Naive B cell (primary cell): ENCODE measurements at regions not wholly inside any gene's neighbourhood (a gene's known extent, or its start where the extent isn't known, plus 50 kb on each side); places are given as distances from the start of the nearest gene placed in this dataset.

ENCODE experiments used
- ATAC-seq, 2 donors: fragments of 150-1000 bp; cut with Tn5 transposase; 2 replicates each; pipeline ENCODE4 v1.10.0; 2021; ENCODE audit warnings: low read depth in 2 of 2, mild to moderate bottlenecking in 2 of 2, moderate library complexity in 2 of 2
- DNase-seq: peaks from one replicate; pipeline ENCODE4 v3.0.0; 2022
- H3K27ac Mint-ChIP-seq, 6 donors: one replicate each; pipeline ENCODE4 v1.8.0; 2020 to 2022; ENCODE audit warnings: mild to moderate bottlenecking in 6 of 6, mixed read lengths in 6 of 6, moderate library complexity in 5 of 6, inconsistent platforms in 2 of 6
- H3K27me3 Mint-ChIP-seq, 3 donors: one replicate each; pipeline ENCODE4 v1.8.0; 2021 to 2022; ENCODE audit warnings: mixed read lengths in 3 of 3, mild to moderate bottlenecking in 1 of 3
- H3K36me3 Mint-ChIP-seq, 2 donors: one replicate each; pipeline ENCODE4 v1.8.0; 2020 to 2022; ENCODE audit warnings: mixed read lengths in 2 of 2, inconsistent platforms in 1 of 2, mild to moderate bottlenecking in 1 of 2
- H3K4me1 Mint-ChIP-seq, 3 donors: one replicate each; pipeline ENCODE4 v1.8.0; 2020 to 2022; ENCODE audit warnings: mixed read lengths in 3 of 3, inconsistent platforms in 1 of 3, mild to moderate bottlenecking in 1 of 3, moderate library complexity in 1 of 3
- H3K4me3 Mint-ChIP-seq, 8 donors: one replicate each; pipeline ENCODE4 v1.8.0; 2020 to 2022; ENCODE audit warnings: mild to moderate bottlenecking in 8 of 8, mixed read lengths in 8 of 8, moderate library complexity in 8 of 8, inconsistent platforms in 2 of 8
- H3K9me3 Mint-ChIP-seq, 7 donors: one replicate each; pipeline ENCODE4 v1.8.0; 2020 to 2022; ENCODE audit warnings: mixed read lengths in 7 of 7, mild to moderate bottlenecking in 5 of 7, inconsistent platforms in 2 of 7, moderate library complexity in 1 of 7

GRCh38 chr13:82370316-82370715 is 1512.0 kb downstream of the SLITRK1 start:
- Mint-ChIP-seq H3K4me1 (no peaks in the 10 kb centered on the region), H3K36me3 (no peaks in the 10 kb centered on the region), H3K4me3 (no peak overlapping the region), H3K27ac (no peak overlapping the region), H3K27me3 (no peaks in the 10 kb centered on the region), H3K9me3 (peaks cover 0 to 14% (median 0%) of the 10 kb centered on the region in 7 donors)
- ATAC-seq (no peak), DNase-seq (no peak)

DNA sequence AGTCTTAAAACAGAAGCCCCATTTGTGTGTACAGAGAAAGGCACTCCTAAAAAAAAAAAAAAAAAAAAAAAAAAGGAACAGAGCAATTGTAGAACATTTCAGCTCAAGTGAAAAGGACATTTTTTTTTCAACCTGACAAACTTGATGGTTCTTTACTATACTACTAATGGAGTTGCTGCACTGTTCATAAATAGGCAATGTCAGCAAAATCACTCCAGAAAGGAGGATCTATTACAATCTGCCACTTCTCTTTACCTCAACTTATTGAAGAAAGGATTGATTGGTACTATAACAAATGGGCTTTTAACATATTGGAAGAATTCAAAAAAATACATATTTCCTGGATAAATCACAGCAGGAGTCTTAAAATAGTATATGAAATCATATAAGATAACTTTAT is 1517.7 kb downstream of the SLITRK1 start:
- DNase-seq (no peak), ATAC-seq (no peak)
- Mint-ChIP-seq H3K4me1 (no peaks in the 10 kb centered on the region), H3K4me3 (no peak overlapping the region), H3K9me3 (peaks cover 0 to 6% (median 0%) of the 10 kb centered on the region in 7 donors), H3K27me3 (no peaks in the 10 kb centered on the region), H3K27ac (no peak overlapping the region), H3K36me3 (no peaks in the 10 kb centered on the region)

DNA sequence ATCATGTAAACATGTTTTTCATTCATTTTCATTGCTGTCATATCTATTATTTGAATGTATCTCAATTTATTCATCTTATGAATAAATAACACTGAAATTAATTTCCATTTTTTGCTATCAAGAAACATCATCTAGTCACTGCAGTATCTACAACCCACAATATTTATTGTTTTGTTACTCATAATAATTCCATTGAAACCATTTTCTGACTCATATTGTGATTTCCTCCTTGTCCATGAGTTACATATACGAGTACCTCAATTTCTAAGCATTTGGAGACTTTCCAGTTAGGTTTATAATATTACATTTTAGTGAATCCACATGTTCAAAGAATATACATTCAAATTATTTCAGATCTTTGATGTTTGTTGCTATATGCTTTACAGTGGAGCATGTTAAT is 1524.0 kb downstream of the SLITRK1 start:
- ATAC-seq (no peak), DNase-seq (no peak)
- Mint-ChIP-seq H3K36me3 (no peaks in the 10 kb centered on the region), H3K4me1 (no peaks in the 10 kb centered on the region), H3K27me3 (no peaks in the 10 kb centered on the region), H3K27ac (no peak overlapping the region), H3K9me3 (peaks cover 0 to 11% (median 3%) of the 10 kb centered on the region in 7 donors), H3K4me3 (no peak overlapping the region)

DNA sequence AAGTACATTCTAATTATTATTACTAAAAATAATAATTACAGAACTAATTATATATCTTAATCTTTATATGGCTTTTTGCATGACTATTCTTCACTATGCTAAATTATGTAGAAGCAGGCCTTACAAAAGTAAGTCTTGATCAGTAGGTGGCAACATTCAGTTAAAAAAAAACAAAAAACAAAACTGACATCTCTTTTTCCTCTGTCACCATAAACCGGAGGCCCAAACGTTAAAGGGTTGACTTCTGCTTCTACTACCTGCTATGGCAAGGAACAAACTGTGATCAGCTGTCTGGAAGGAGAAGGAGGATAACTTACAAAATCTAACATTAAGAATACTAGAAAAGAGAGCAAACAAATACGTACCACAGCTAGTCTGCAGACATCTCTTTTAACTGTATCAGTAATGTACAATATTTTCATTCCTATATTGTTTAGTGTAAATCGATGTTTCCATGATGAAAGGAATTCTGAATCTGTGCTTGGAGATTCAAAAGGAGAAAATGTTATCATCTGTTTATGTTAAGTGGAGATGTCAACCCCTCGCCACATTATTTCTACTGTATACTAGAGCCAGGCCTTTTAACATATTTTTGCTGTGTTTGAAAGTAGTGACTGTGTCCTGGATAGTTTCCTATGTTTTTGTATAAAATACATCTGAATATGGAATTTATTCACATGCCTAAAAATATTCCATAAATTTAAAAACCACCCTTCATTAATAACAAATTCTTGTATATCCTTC is 1525.4 kb downstream of the SLITRK1 start:
- Mint-ChIP-seq H3K4me3 (no peak overlapping the region), H3K9me3 (peaks cover 0 to 11% (median 3%) of the 10 kb centered on the region in 7 donors), H3K27me3 (no peaks in the 10 kb centered on the region), H3K27ac (no peak overlapping the region), H3K36me3 (no peaks in the 10 kb centered on the region), H3K4me1 (no peaks in the 10 kb centered on the region)
- no peak for DNase-seq
- no peak for ATAC-seq

GRCh38 chr13:82344867-82345266 is 1537.4 kb downstream of the SLITRK1 start:
- H3K36me3 Mint-ChIP-seq = no peaks in the 10 kb centered on the region
- H3K4me1 Mint-ChIP-seq = no peaks in the 10 kb centered on the region
- no peaks in the 10 kb centered on the region for H3K27me3 Mint-ChIP-seq
- H3K9me3 Mint-ChIP-seq = peaks cover 0 to 6% (median 1%) of the 10 kb centered on the region in 7 donors
- DNase-seq (no peak), ATAC-seq (no peak)
- H3K27ac Mint-ChIP-seq = no peak overlapping the region
- H3K4me3 Mint-ChIP-seq = peak overlapping the region in 1 of 8 donors; percentile 66

DNA sequence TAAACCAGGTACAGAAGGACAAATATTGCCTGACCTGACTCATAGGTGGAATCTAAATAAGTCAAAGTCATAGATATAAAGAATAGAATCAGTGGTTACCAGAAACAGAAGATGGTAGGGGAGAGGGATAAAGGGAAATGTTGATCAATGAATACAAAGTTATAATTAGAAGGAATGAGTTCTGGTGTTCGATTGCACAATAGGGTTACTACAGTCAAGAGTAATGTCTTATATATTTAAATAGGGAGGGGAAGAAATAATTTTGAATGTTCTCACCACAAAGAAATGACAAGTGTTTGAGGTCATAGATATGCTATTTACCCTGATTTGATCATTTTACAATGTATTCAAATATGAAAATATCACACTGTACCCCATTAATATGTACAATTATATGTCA is 1541.2 kb downstream of the SLITRK1 start:
- Mint-ChIP-seq H3K27ac (no peak overlapping the region), H3K27me3 (no peaks in the 10 kb centered on the region), H3K9me3 (peaks cover 0 to 10% (median 6%) of the 10 kb centered on the region in 7 donors), H3K36me3 (no peaks in the 10 kb centered on the region), H3K4me1 (no peaks in the 10 kb centered on the region), H3K4me3 (no peak overlapping the region)
- ATAC-seq (no peak), DNase-seq (no peak)

DNA sequence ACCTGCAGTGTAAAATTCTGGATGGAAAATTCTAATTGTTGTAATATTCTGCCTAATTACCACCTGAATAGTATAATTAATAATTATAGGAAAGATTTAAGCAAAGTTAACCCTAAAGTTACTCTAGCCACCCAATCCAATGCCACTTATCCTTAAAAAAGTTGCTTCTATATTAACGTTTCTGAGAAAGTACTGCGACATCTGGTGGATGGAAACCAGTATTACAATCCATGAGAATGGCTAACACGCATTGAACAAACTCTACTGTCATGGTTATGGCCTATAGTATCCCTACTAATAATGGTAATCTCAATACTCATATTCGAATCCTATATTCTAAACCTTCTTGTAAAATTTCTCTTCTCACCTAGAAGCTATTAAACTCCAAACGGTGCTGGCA is 1551.8 kb downstream of the SLITRK1 start:
- ATAC-seq = no peak
- no peak for DNase-seq
- H3K9me3 Mint-ChIP-seq = peaks cover 0 to 7% (median 4%) of the 10 kb centered on the region in 7 donors
- no peaks in the 10 kb centered on the region for H3K36me3 Mint-ChIP-seq
- H3K27me3 Mint-ChIP-seq = no peaks in the 10 kb centered on the region
- H3K4me1 Mint-ChIP-seq = no peaks in the 10 kb centered on the region
- no peak overlapping the region for H3K27ac Mint-ChIP-seq
- H3K4me3 Mint-ChIP-seq = no peak overlapping the region

DNA sequence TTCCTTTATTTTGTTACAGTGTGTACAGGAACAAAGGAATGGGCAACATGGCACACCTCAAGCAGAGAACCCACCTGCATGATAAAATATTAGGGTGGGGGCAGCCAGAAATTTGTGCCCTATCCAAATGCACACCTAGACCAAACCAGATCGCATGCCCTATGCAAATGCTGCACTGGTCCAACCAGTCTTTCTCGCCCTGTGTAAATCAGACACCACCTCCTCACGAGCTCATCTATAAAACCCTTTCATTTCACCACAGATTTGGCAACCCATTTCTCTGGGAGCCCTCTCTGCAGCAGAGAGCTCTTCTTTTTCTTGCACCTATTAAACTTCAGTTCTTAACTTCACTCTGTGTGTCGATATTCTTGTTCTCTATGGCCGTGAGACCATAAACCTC is 1559.2 kb downstream of the SLITRK1 start:
- ATAC-seq = no peak
- peaks cover 4 to 24% (median 9%) of the 10 kb centered on the region in 7 donors for H3K9me3 Mint-ChIP-seq

DNA sequence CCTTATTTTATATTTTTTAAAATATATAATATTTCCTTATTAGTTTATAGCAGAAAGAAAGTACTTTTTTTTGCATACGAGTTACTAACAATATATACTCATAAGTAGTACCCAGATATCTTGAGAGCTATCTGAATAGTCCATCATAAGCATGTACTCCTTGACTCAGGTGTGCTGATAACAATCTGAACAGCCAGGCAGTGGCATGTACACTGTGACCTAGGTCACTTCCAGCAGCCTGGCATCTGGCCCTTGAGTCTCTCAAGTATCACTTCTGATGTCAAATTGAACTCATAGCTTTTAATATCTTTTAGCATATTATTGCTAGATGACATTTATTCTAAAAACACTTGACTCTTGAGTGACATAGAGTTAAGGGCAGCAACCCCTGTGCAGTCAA is 1576.7 kb downstream of the SLITRK1 start:
- ATAC-seq (no peak), DNase-seq (no peak)
- Mint-ChIP-seq H3K27ac (no peak overlapping the region), H3K27me3 (no peaks in the 10 kb centered on the region), H3K9me3 (peaks cover 0 to 12% (median 7%) of the 10 kb centered on the region in 7 donors), H3K4me3 (no peak overlapping the region), H3K4me1 (no peaks in the 10 kb centered on the region), H3K36me3 (no peaks in the 10 kb centered on the region)

More for the DNA sequence above, 1559.2 kb downstream of the SLITRK1 start:
- no peak overlapping the region for H3K27ac Mint-ChIP-seq
- H3K27me3 Mint-ChIP-seq = no peaks in the 10 kb centered on the region
- DNase-seq = no peak
- H3K4me1 Mint-ChIP-seq = no peaks in the 10 kb centered on the region
- no peak overlapping the region for H3K4me3 Mint-ChIP-seq
- H3K36me3 Mint-ChIP-seq = no peaks in the 10 kb centered on the region

GRCh38 chr13:82298106-82298505 is 1584.2 kb downstream of the SLITRK1 start:
- ATAC-seq = no peak
- DNase-seq = no peak
- Mint-ChIP-seq H3K27ac (no peak overlapping the region), H3K4me3 (no peak overlapping the region), H3K36me3 (no peaks in the 10 kb centered on the region), H3K9me3 (peaks cover 0 to 16% (median 6%) of the 10 kb centered on the region in 7 donors), H3K4me1 (no peaks in the 10 kb centered on the region), H3K27me3 (no peaks in the 10 kb centered on the region)

DNA sequence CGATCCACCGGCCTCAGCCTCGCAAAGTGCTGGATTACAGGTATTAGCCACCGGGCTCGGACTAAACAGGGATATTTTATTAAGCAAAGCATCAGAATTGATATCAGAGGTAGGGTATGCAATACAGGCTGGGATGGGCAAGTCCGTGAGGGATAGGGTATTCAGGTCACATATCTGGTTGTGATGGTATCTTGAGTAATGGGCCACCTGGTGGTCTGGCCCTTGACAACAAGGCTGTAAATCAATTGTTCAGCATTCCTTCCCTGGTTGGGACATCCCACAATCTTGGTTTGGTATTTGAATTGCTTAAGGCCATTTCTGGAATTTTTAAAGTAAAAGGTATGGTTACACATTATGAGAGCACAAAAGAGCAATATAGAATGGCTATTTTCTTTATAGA is 1588.0 kb downstream of the SLITRK1 start:
- no peaks in the 10 kb centered on the region for H3K36me3 Mint-ChIP-seq
- peaks cover 2 to 9% (median 5%) of the 10 kb centered on the region in 7 donors for H3K9me3 Mint-ChIP-seq
- ATAC-seq (no peak), DNase-seq (no peak)
- no peak overlapping the region for H3K4me3 Mint-ChIP-seq
- H3K4me1 Mint-ChIP-seq = no peaks in the 10 kb centered on the region
- no peaks in the 10 kb centered on the region for H3K27me3 Mint-ChIP-seq
- H3K27ac Mint-ChIP-seq = no peak overlapping the region

- no peak for ATAC-seq
- no peaks in the 10 kb centered on the region for H3K27me3 Mint-ChIP-seq
- peaks cover 2 to 9% (median 5%) of the 10 kb centered on the region in 7 donors for H3K9me3 Mint-ChIP-seq
- H3K4me1 Mint-ChIP-seq = no peaks in the 10 kb centered on the region
- no peak overlapping the region for H3K27ac Mint-ChIP-seq
- H3K4me3 Mint-ChIP-seq = no peak overlapping the region
- no peaks in the 10 kb centered on the region for H3K36me3 Mint-ChIP-seq
- no peak for DNase-seq
Observed at GRCh38 chr13:82292334-82292733, 1589.9 kb downstream of the SLITRK1 start.

- DNase-seq (no peak), ATAC-seq (no peak)
- Mint-ChIP-seq H3K27ac (no peak overlapping the region), H3K27me3 (no peaks in the 10 kb centered on the region), H3K9me3 (peaks cover 2 to 9% (median 5%) of the 10 kb centered on the region in 7 donors), H3K36me3 (no peaks in the 10 kb centered on the region), H3K4me3 (no peak overlapping the region), H3K4me1 (no peaks in the 10 kb centered on the region)
Observed at GRCh38 chr13:82291852-82292251, 1590.4 kb downstream of the SLITRK1 start.

- Mint-ChIP-seq H3K4me1 (no peaks in the 10 kb centered on the region), H3K27me3 (no peaks in the 10 kb centered on the region)
Observed at GRCh38 chr13:82275644-82276043, 1606.6 kb downstream of the SLITRK1 start.

More at GRCh38 chr13:82275644-82276043, 1606.6 kb downstream of the SLITRK1 start:
- DNase-seq (no peak), ATAC-seq (no peak)
- H3K27ac Mint-ChIP-seq = no peak overlapping the region
- H3K4me3 Mint-ChIP-seq = no peak overlapping the region
- peaks cover 0 to 8% (median 2%) of the 10 kb centered on the region in 7 donors for H3K9me3 Mint-ChIP-seq
- no peaks in the 10 kb centered on the region for H3K36me3 Mint-ChIP-seq
